ENCODE measurements at regions not wholly inside any gene's neighbourhood (a gene's known extent, or its start where the extent isn't known, plus 50 kb on each side); places are given as distances from the start of the nearest gene placed in this dataset.

- Histone ChIP-seq H3K9ac (ENCODE audit: control insufficient read depth, insufficient read depth, low read length) (no peak overlapping the region), H3K4me2 (ENCODE audit: control insufficient read depth, insufficient read depth) (no peak overlapping the region), H2AFZ (ENCODE audit: control insufficient read depth, low read depth, low read length) (no peak overlapping the region), H3K4me1 (ENCODE audit: control insufficient read depth, insufficient read depth, low read length) (no peaks in the 10 kb centered on the region), H3K4me3 (no peak overlapping the region), H3K36me3 (ENCODE audit: control insufficient read depth in 2 of 2, insufficient read depth in 2 of 2, low read length in 1 of 2) (no peaks in the 10 kb centered on the region), H3K79me2 (ENCODE audit: control insufficient read depth, insufficient read depth, low read length) (no peaks in the 10 kb centered on the region), H4K20me1 (ENCODE audit: control insufficient read depth, insufficient read depth) (no peaks in the 10 kb centered on the region), H3K27ac (ENCODE audit: control insufficient read depth, insufficient read depth) (no peak overlapping the region), H3K27me3 (replicated peaks in 1 of 2; ENCODE audit: control insufficient read depth in 2 of 2, insufficient read depth in 2 of 2, low read length in 1 of 2) (no peaks in the 10 kb centered on the region), H3K9me3 (replicated peaks; ENCODE audit: control insufficient read depth, insufficient read depth, low read length) (no peaks in the 10 kb centered on the region)
- intact Hi-C loops (cut with micrococcal nuclease; ENCODE audit: unreplicated experiment) (no loop called here), in situ Hi-C loops (cut with MboI) (no loop called here)
- no TSS peak for BruUV-seq (replicated peaks)
- ChIA-PET SMC1A (ENCODE audit: uncharacterized antibody, unreplicated experiment) (no interaction called here), RAD21 (ENCODE audit: unreplicated experiment) (no interaction called here), POLR2A (no interaction called here), CTCF (no interaction called here)
- DNase-seq (ENCODE audit: low read depth, low spot score), result no peak
- no peak for TF ChIP-seq SPI1 (IDR thresholded peaks at IDR 0.05; ENCODE audit: borderline replicate concordance, insufficient read depth, low read depth, low read length)
- TF ChIP-seq EP300 (IDR thresholded peaks at IDR 0.05; ENCODE audit: borderline replicate concordance in 1 of 2, control insufficient read depth in 1 of 2, low read depth in 2 of 2, low read length in 2 of 2), result no peak
- no peak for TF ChIP-seq USF2 (IDR thresholded peaks at IDR 0.05; ENCODE audit: borderline replicate concordance, low read depth, low read length)
- TF ChIP-seq RCOR1 (conservative IDR thresholded peaks at IDR 0.05; ENCODE audit: low read depth, low read length), result no peak
- no peak for TF ChIP-seq SREBF2 (IDR thresholded peaks at IDR 0.05; ENCODE audit: low read length)
- TF ChIP-seq CUX1 (IDR thresholded peaks at IDR 0.05; ENCODE audit: insufficient replicate concordance, low read depth, low read length), result no peak
- TF ChIP-seq TBL1XR1 (IDR thresholded peaks at IDR 0.05; ENCODE audit: low read depth, low read length), result no peak
- TF ChIP-seq TCF3 (IDR thresholded peaks at IDR 0.05; ENCODE audit: borderline replicate concordance, insufficient read depth, low read depth, low read length), result no peak
- no peak for TF ChIP-seq RELB (IDR thresholded peaks at IDR 0.05; ENCODE audit: low read depth)
- no peak for TF ChIP-seq GABPA (IDR thresholded peaks at IDR 0.05; ENCODE audit: low read depth)
- no peak for TF ChIP-seq MAX (IDR thresholded peaks at IDR 0.05; ENCODE audit: low read depth, low read length)
- TF ChIP-seq RBBP5 (conservative IDR thresholded peaks at IDR 0.05), result no peak
- TF ChIP-seq PBX3 (IDR thresholded peaks at IDR 0.05; ENCODE audit: insufficient replicate concordance, low read depth, low read length), result no peak
- FAIRE-seq, result no peak
- ATAC-seq, result no peak
- 12% methylated on average over 6 of the region's 6 CpGs for WGBS (ENCODE audit: insufficient coverage, insufficient replicate concordance, low lambda C conversion rate, missing lambda C conversion rate)
These were observed 86.3 kb upstream of the TOX3 start for GRCh38 chr16:52633230-52633629.

Measured in GM12878 (cell line).